GM23338 (cell line): ENCODE measurements at regions not wholly inside any gene's neighbourhood (a gene's known extent, or its start where the extent isn't known, plus 50 kb on each side); places are given as distances from the start of the nearest gene placed in this dataset.

Source experiments
- ATAC-seq: fragments of 200-7000 bp; cut with Tn5 transposase; 3 replicates; pipeline ENCODE4 v1.9.1; 2020
- DNase-seq: peaks from one replicate; pipeline ENCODE4 v3.0.0-alpha.2; 2015; ENCODE audit warnings: low spot score
- H2AFZ ChIP-seq: fragments of 200-600 bp; sonication (generic); 2 replicates; pipeline ENCODE4 v1.8.0; 2016; ENCODE audit warnings: antibody characterized with exemption, mild to moderate bottlenecking, moderate library complexity
- H3F3A ChIP-seq: fragments of 200-600 bp; sonication (generic); replicated peaks from 2 replicates; pipeline ENCODE4 v1.8.0; 2017; ENCODE audit warnings: antibody characterized with exemption, mixed run types, low read depth
- H3K27ac ChIP-seq: fragments of 200-600 bp; sonication (generic); 2 replicates; pipeline ENCODE4 v1.6.1; 2016; ENCODE audit warnings: low read depth
- H3K27me3 ChIP-seq: fragments of 200-600 bp; sonication (generic); 2 replicates; pipeline ENCODE4 v1.8.0; 2016; ENCODE audit warnings: mild to moderate bottlenecking, mixed run types, moderate library complexity; ENCODE audit not compliant: insufficient read depth
- H3K36me3 ChIP-seq: fragments of 200-600 bp; sonication (generic); 2 replicates; pipeline ENCODE4 v1.8.0; 2016; ENCODE audit warnings: mild to moderate bottlenecking; ENCODE audit not compliant: insufficient read depth
- H3K4me1 ChIP-seq: fragments of 200-600 bp; sonication (generic); 2 replicates; pipeline ENCODE4 v1.8.0; 2016; ENCODE audit warnings: mild to moderate bottlenecking, moderate library complexity; ENCODE audit not compliant: insufficient read depth
- H3K4me2 ChIP-seq: fragments of 200-600 bp; sonication (generic); 2 replicates; pipeline ENCODE4 v1.7.1; 2017; ENCODE audit warnings: mixed run types
- H3K4me3 ChIP-seq: fragments of 200-600 bp; sonication (generic); 2 replicates; pipeline ENCODE4 v1.6.1; 2016; ENCODE audit warnings: mixed run types
- H3K79me2 ChIP-seq: fragments of 200-600 bp; sonication (generic); replicated peaks from 2 replicates; pipeline ENCODE4 v1.8.0; 2017; ENCODE audit warnings: mild to moderate bottlenecking; ENCODE audit not compliant: insufficient read depth
- H3K9me2 ChIP-seq: fragments of 200-600 bp; sonication (generic); 2 replicates; pipeline ENCODE4 v1.8.0; 2017; ENCODE audit not compliant: insufficient read depth
- H4K20me1 ChIP-seq: fragments of 200-600 bp; sonication (generic); replicated peaks from 2 replicates; pipeline ENCODE4 v1.8.0; 2017; ENCODE audit warnings: mild to moderate bottlenecking; ENCODE audit not compliant: insufficient read depth
- H3K27ac Mint-ChIP-seq: 2 replicates; pipeline ENCODE4 v1.8.0; 2020; ENCODE audit warnings: inconsistent platforms, mild to moderate bottlenecking, moderate library complexity, mixed read lengths
- H3K27me3 Mint-ChIP-seq: 3 replicates; pipeline ENCODE4 v1.8.0; 2022; ENCODE audit warnings: low read depth, mild to moderate bottlenecking, moderate library complexity, mixed read lengths, inconsistent platforms; ENCODE audit not compliant: insufficient read depth, poor library complexity
- H3K36me3 Mint-ChIP-seq: 3 replicates; pipeline ENCODE4 v1.8.0; 2021; ENCODE audit warnings: low read depth, mild to moderate bottlenecking, inconsistent platforms, moderate library complexity, mixed read lengths
- H3K4me1 Mint-ChIP-seq: 3 replicates; pipeline ENCODE4 v1.8.0; 2020; ENCODE audit warnings: mild to moderate bottlenecking, inconsistent platforms, mixed read lengths
- H3K4me3 Mint-ChIP-seq: 3 replicates; pipeline ENCODE4 v1.8.0; 2021; ENCODE audit warnings: moderate library complexity, mild to moderate bottlenecking, inconsistent platforms, mixed read lengths
- H3K9me3 Mint-ChIP-seq: 3 replicates; pipeline ENCODE4 v1.8.0; 2020; ENCODE audit warnings: moderate library complexity, mild to moderate bottlenecking, inconsistent platforms, mixed read lengths
- CREB1 ChIP-seq: fragments of 250-450 bp; sonication (Bioruptor Pico); IDR thresholded peaks from 2 replicates; pipeline ENCODE4 v1.5.0; 2020; ENCODE audit warnings: low read depth, mild to moderate bottlenecking, moderate library complexity
- CTCF ChIP-seq, 2 experiments: fragments of 200-600 bp in 1 of 2; sonication (generic) in 1 of 2; conservative IDR thresholded peaks; 2 replicates each; pipeline versions ENCODE4 v1.5.1 to v1.6.1; 2016 to 2017; ENCODE audit warnings: antibody characterized with exemption in 2 of 2, low read depth in 2 of 2, mild to moderate bottlenecking in 2 of 2, moderate library complexity in 1 of 2
- ETS1 ChIP-seq: IDR thresholded peaks from 2 replicates; pipeline ENCODE4 v1.6.1; 2016; ENCODE audit warnings: antibody characterized with exemption
- EZH2 ChIP-seq: fragments of 200-600 bp; sonication (generic); IDR thresholded peaks from one replicate; pipeline ENCODE4 v1.8.0; 2017; ENCODE audit warnings: antibody characterized with exemption, mild to moderate bottlenecking, low read depth; ENCODE audit not compliant: unreplicated experiment
- EZH2phosphoT487 ChIP-seq: fragments of 200-600 bp; sonication (generic); IDR thresholded peaks from one replicate; pipeline ENCODE4 v1.8.1; 2018; ENCODE audit warnings: antibody characterized with exemption; ENCODE audit not compliant: unreplicated experiment
- JUNB ChIP-seq: IDR thresholded peaks from one replicate; pipeline ENCODE4 v1.6.1; 2016; ENCODE audit warnings: antibody characterized with exemption; ENCODE audit not compliant: unreplicated experiment
- NANOG ChIP-seq: IDR thresholded peaks from 2 replicates; pipeline ENCODE4 v1.6.1; 2016; ENCODE audit warnings: antibody characterized with exemption, borderline replicate concordance
- POLR2AphosphoS5 ChIP-seq: IDR thresholded peaks from 2 replicates; pipeline ENCODE4 v1.6.1; 2016; ENCODE audit warnings: antibody characterized with exemption, low read depth
- REST ChIP-seq: IDR thresholded peaks from one replicate; pipeline ENCODE4 v1.6.1; 2018; ENCODE audit warnings: antibody characterized with exemption; ENCODE audit not compliant: unreplicated experiment
- STAT1 ChIP-seq: IDR thresholded peaks from one replicate; pipeline ENCODE4 v1.6.1; 2016; ENCODE audit warnings: antibody characterized with exemption; ENCODE audit not compliant: unreplicated experiment
- ZNF114 ChIP-seq: fragments of 250-450 bp; sonication (Bioruptor Pico); IDR thresholded peaks from 2 replicates; pipeline ENCODE4 v1.5.0; 2020; ENCODE audit warnings: mild to moderate bottlenecking, moderate library complexity
- ZNF331 ChIP-seq: fragments of 250-450 bp; sonication (Bioruptor Pico); IDR thresholded peaks from 2 replicates; pipeline ENCODE4 v1.5.0; 2020; ENCODE audit warnings: low read depth, mild to moderate bottlenecking, moderate library complexity
- ZNF462 ChIP-seq: fragments of 250-450 bp; sonication (Bioruptor Pico); IDR thresholded peaks from 2 replicates; pipeline ENCODE4 v1.5.0; 2020; ENCODE audit warnings: mild to moderate bottlenecking, moderate library complexity

- no peak overlapping the region for H3K27ac ChIP-seq
- H3K4me2 ChIP-seq, result no peak overlapping the region
- no peaks in the 10 kb centered on the region for H3K4me1 ChIP-seq
- no peak overlapping the region for H3K4me3 ChIP-seq
- no peaks in the 10 kb centered on the region for H3K9me2 ChIP-seq
- H2AFZ ChIP-seq, result peak overlapping the region; percentile 6; the same call in 1 of the 2 replicates
- H3K79me2 ChIP-seq, result no peaks in the 10 kb centered on the region
- no peaks in the 10 kb centered on the region for H3K27me3 ChIP-seq
- Mint-ChIP-seq H3K4me3 (no peak overlapping the region), H3K36me3 (no peaks in the 10 kb centered on the region), H3K27me3 (peaks cover 2% of the 10 kb centered on the region), H3K9me3 (no peaks in the 10 kb centered on the region), H3K27ac (no peak overlapping the region), H3K4me1 (peaks cover 6% of the 10 kb centered on the region)
- DNase-seq, result no peak
- TF ChIP-seq ZNF114 (CRISPR knock-in tag) (no peak), POLR2AphosphoS5 (no peak), CTCF (conservative IDR thresholded peaks at IDR 0.05; ENCODE audit: low read depth in 2 of 2) (no peak), STAT1 (no peak), ETS1 (no peak), ZNF462 (CRISPR knock-in tag) (no peak), JUNB (no peak), ZNF331 (CRISPR knock-in tag) (no peak), REST (no peak), EZH2phosphoT487 (no peak), NANOG (no peak), EZH2 (no peak), CREB1 (CRISPR knock-in tag) (no peak)
- no peaks in the 10 kb centered on the region for H3F3A ChIP-seq
- ATAC-seq, result no peak
- H3K36me3 ChIP-seq, result no peaks in the 10 kb centered on the region
- no peaks in the 10 kb centered on the region for H4K20me1 ChIP-seq
Observed at GRCh38 chr1:96962216-96962615, 240.6 kb downstream of the PTBP2 start.
